ENCODE measurements at regions not wholly inside any gene's neighbourhood (a gene's known extent, or its start where the extent isn't known, plus 50 kb on each side); places are given as distances from the start of the nearest gene placed in this dataset.

GRCh38 chr13:100755891-100756290, 81.3 kb upstream of the TMTC4 start:
- no peak for DNase-seq (ENCODE audit: low read depth, low spot score)
- TF ChIP-seq, protein P1, sequence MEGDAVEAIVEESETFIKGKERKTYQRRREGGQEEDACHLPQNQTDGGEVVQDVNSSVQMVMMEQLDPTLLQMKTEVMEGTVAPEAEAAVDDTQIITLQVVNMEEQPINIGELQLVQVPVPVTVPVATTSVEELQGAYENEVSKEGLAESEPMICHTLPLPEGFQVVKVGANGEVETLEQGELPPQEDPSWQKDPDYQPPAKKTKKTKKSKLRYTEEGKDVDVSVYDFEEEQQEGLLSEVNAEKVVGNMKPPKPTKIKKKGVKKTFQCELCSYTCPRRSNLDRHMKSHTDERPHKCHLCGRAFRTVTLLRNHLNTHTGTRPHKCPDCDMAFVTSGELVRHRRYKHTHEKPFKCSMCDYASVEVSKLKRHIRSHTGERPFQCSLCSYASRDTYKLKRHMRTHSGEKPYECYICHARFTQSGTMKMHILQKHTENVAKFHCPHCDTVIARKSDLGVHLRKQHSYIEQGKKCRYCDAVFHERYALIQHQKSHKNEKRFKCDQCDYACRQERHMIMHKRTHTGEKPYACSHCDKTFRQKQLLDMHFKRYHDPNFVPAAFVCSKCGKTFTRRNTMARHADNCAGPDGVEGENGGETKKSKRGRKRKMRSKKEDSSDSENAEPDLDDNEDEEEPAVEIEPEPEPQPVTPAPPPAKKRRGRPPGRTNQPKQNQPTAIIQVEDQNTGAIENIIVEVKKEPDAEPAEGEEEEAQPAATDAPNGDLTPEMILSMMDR (IDR thresholded peaks at IDR 0.05; ENCODE audit: insufficient read depth, low read length, missing control alignments): no peak
- CTCF ChIA-PET: no interaction called here
- H3K4me3 ChIP-seq (ENCODE audit: low read depth, low read length): no peak overlapping the region
- POLR2A ChIA-PET: no interaction called here

- TF ChIP-seq, protein P1 (IDR thresholded peaks at IDR 0.05; ENCODE audit: insufficient read depth, low read length, missing control alignments): no peak
- CTCF ChIA-PET: no interaction called here
- H3K4me3 ChIP-seq (ENCODE audit: low read depth, low read length): no peak overlapping the region
- POLR2A ChIA-PET: no interaction called here
- no peak for DNase-seq (ENCODE audit: low read depth, low spot score)
Observed at GRCh38 chr13:100754459-100754858, 79.9 kb upstream of the TMTC4 start.

GRCh38 chr13:100753376-100753775, 78.8 kb upstream of the TMTC4 start:
- DNase-seq (ENCODE audit: low read depth, low spot score): no peak
- CTCF ChIA-PET: no interaction called here
- H3K4me3 ChIP-seq (ENCODE audit: low read depth, low read length): no peak overlapping the region
- TF ChIP-seq, protein P1 (IDR thresholded peaks at IDR 0.05; ENCODE audit: insufficient read depth, low read length, missing control alignments): no peak
- POLR2A ChIA-PET: no interaction called here

GRCh38 chr13:100751826-100752225, 77.2 kb upstream of the TMTC4 start:
- CTCF ChIA-PET: no interaction called here
- POLR2A ChIA-PET: no interaction called here
- DNase-seq (ENCODE audit: low read depth, low spot score): no peak

GRCh38 chr13:100746953-100747683, 72.5 kb upstream of the TMTC4 start:
- TF ChIP-seq, protein P1 (IDR thresholded peaks at IDR 0.05; ENCODE audit: insufficient read depth, low read length, missing control alignments): no peak
- DNase-seq (ENCODE audit: low read depth, low spot score): no peak
- POLR2A ChIA-PET: no interaction called here
- CTCF ChIA-PET: no interaction called here
- H3K4me3 ChIP-seq (ENCODE audit: low read depth, low read length): no peak overlapping the region

More at GRCh38 chr13:100751826-100752225, 77.2 kb upstream of the TMTC4 start:
- TF ChIP-seq, protein P1 (IDR thresholded peaks at IDR 0.05; ENCODE audit: insufficient read depth, low read length, missing control alignments): no peak
- H3K4me3 ChIP-seq (ENCODE audit: low read depth, low read length): no peak overlapping the region

GRCh38 chr13:100738176-100738855, 63.7 kb upstream of the TMTC4 start:
- no peak overlapping the region for H3K4me3 ChIP-seq (ENCODE audit: low read depth, low read length)
- TF ChIP-seq, protein P1 (IDR thresholded peaks at IDR 0.05; ENCODE audit: insufficient read depth, low read length, missing control alignments): no peak
- CTCF ChIA-PET: interaction anchor here (1.1 kb wide), 1 partner anchor 14 kb away, joined by 3 read pairs; no protein-coding TSS in a partner anchor
- POLR2A ChIA-PET: no interaction called here
- no peak for DNase-seq (ENCODE audit: low read depth, low spot score)

All from AG04449 (cell line).